A673 (cell line): ENCODE measurements at regions not wholly inside any gene's neighbourhood (a gene's known extent, or its start where the extent isn't known, plus 50 kb on each side); places are given as distances from the start of the nearest gene placed in this dataset.

ENCODE experiments used
- CTCF ChIP-seq: fragments of 300-800, 200-600 bp; sonication (generic); conservative IDR thresholded peaks from 2 replicates; pipeline ENCODE4 v1.5.1; 2017; ENCODE audit warnings: low read depth, mild to moderate bottlenecking, antibody characterized with exemption, low read length, moderate library complexity, mixed read lengths
- EZH2 ChIP-seq: fragments of 200-600 bp; sonication (generic); IDR thresholded peaks from 2 replicates; pipeline ENCODE4 v1.6.1; 2017; ENCODE audit warnings: borderline replicate concordance, low read depth, mild to moderate bottlenecking, mixed read lengths, antibody characterized with exemption, low read length; ENCODE audit not compliant: poor library complexity, severe bottlenecking

GRCh38 chr12:67161322-67161918 is 107.7 kb upstream of the CAND1 start:
- TF ChIP-seq CTCF (peak; percentile 70), EZH2 (no peak)
